Stimulated activated naive CD8-positive, alpha-beta T cell treated with anti-CD3 and anti-CD28 coated beads, Interleukin-15, amount 100 ng/mL, for 72 hours (primary cell): ENCODE measurements at regions not wholly inside any gene's neighbourhood (a gene's known extent, or its start where the extent isn't known, plus 50 kb on each side); places are given as distances from the start of the nearest gene placed in this dataset.
"Not testable (repeated sequence)": the region's sequence is repeated elsewhere in the genome, so short reads cannot be mapped to it uniquely, and the experiment has no call there.

ENCODE experiments used
- ATAC-seq: fragments of 150-1000 bp; cut with Tn5 transposase; 2 replicates; pipeline ENCODE4 v1.10.0; 2021; ENCODE audit warnings: mild to moderate bottlenecking, moderate library complexity
- DNase-seq, 2 donors: peaks; one replicate each; pipeline ENCODE4 v3.0.0; 2021 to 2022
- H3K27ac Mint-ChIP-seq, 2 donors: one replicate each; pipeline ENCODE4 v1.8.0; 2022; ENCODE audit warnings: mild to moderate bottlenecking in 2 of 2, mixed read lengths in 2 of 2, moderate library complexity in 2 of 2
- H3K27me3 Mint-ChIP-seq: one replicate; pipeline ENCODE4 v1.8.0; 2022; ENCODE audit warnings: mixed read lengths
- H3K4me1 Mint-ChIP-seq: one replicate; pipeline ENCODE4 v1.8.0; 2022; ENCODE audit warnings: mild to moderate bottlenecking, mixed read lengths
- H3K4me3 Mint-ChIP-seq, 2 donors: one replicate each; pipeline ENCODE4 v1.8.0; 2022; ENCODE audit warnings: mild to moderate bottlenecking in 2 of 2, mixed read lengths in 2 of 2, moderate library complexity in 1 of 2
- H3K9me3 Mint-ChIP-seq, 2 donors: one replicate each; pipeline ENCODE4 v1.8.0; 2022; ENCODE audit warnings: mixed read lengths in 2 of 2

DNA sequence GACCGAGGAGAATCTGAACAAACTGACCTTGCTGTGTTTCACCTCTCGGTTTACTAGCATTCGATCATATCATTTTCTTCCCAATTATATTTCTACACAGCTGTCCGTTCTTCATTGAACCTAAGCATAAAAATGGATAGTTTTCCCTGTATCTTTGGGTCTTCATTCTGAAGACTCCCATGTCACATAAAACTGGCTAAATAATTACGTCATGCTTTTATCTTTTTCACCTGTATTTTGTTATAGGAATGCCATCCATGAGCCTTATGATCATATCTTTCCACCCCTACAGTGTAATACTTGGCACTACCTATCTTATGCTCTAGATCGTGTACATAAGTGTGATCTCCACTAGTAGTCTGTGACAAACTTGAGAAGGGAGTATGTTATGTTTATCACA is 456.1 kb downstream of the FGF13 start:
- H3K27ac Mint-ChIP-seq, result no peak overlapping the region
- H3K4me1 Mint-ChIP-seq, result no peaks in the 10 kb centered on the region
- no peaks in the 10 kb centered on the region for H3K27me3 Mint-ChIP-seq
- DNase-seq, result no peak
- ATAC-seq, result no peak
- no peak overlapping the region for H3K4me3 Mint-ChIP-seq
- H3K9me3 Mint-ChIP-seq, result no peaks in the 10 kb centered on the region

- not testable (repeated sequence) for H3K9me3 Mint-ChIP-seq, H3K4me3 Mint-ChIP-seq, H3K4me1 Mint-ChIP-seq, H3K27me3 Mint-ChIP-seq, DNase-seq, H3K27ac Mint-ChIP-seq, ATAC-seq
Measured at GRCh38 chrX:138264095-138264494, 447.4 kb downstream of the FGF13 start.

GRCh38 chrX:138270931-138271330 is 440.6 kb downstream of the FGF13 start:
- DNase-seq (no peak), ATAC-seq (no peak)
- no peaks in the 10 kb centered on the region for H3K27me3 Mint-ChIP-seq
- H3K4me3 Mint-ChIP-seq, result no peak overlapping the region
- no peaks in the 10 kb centered on the region for H3K4me1 Mint-ChIP-seq
- no peaks in the 10 kb centered on the region for H3K9me3 Mint-ChIP-seq
- no peak overlapping the region for H3K27ac Mint-ChIP-seq

DNA sequence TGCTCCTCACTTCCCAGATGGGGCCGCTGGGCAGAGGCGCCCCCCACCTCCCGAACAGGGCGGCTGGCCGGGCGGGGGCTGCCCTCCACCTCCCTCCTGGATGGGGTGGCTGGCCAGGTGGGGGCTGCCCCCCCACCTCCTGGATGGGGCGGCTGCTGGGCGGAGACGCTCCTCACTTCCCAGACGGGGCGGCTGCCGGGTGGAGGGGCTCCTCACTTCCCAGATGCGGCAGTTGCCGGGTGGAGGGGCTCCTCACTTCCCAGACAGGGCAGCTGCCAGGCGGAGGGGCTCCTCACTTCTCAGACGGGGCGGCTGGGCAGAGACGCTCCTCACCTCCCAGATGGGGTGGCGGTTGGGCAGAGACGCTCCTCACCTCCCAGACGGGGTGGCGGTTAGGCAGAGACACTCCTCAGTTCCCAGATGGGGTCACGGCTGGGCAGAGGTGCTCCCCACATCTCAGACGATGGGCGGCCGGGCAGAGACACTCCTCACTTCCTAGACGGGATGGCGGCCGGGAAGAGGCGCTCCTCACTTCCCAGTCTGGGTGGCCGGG is 428.8 kb downstream of the FGF13 start:
- not testable (repeated sequence) for ATAC-seq, H3K27me3 Mint-ChIP-seq, H3K4me3 Mint-ChIP-seq

GRCh38 chrX:138287205-138287877 is 424.2 kb downstream of the FGF13 start:
- no peak for DNase-seq
- no peak for ATAC-seq
- Mint-ChIP-seq H3K4me1 (no peaks in the 10 kb centered on the region), H3K4me3 (no peak overlapping the region), H3K27ac (no peak overlapping the region), H3K9me3 (no peaks in the 10 kb centered on the region), H3K27me3 (no peaks in the 10 kb centered on the region)

More for the DNA sequence above, 428.8 kb downstream of the FGF13 start:
- not testable (repeated sequence) for H3K4me1 Mint-ChIP-seq, H3K27ac Mint-ChIP-seq, DNase-seq, H3K9me3 Mint-ChIP-seq

DNA sequence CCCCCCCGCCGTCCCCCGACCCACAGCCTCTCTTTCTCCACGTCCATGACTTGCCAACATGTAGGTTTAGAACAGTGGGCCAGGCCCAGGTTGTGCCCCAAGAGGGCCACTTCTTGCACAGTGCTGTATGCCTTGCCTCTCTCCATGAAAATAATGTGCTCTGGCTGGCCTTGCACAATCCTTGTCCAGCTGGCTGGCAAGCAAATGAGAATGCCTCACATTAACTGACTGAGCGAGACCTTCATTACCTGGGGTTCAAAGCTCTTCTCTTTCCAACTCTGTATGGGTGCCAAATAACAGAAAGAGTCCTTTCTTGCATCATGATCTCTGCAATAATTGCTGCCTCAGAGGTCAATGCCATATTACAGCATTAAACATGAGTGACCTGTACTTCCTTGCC is 416.6 kb downstream of the FGF13 start:
- no peaks in the 10 kb centered on the region for H3K9me3 Mint-ChIP-seq
- H3K4me1 Mint-ChIP-seq, result no peaks in the 10 kb centered on the region
- no peak for ATAC-seq
- DNase-seq, result no peak
- no peak overlapping the region for H3K27ac Mint-ChIP-seq
- H3K27me3 Mint-ChIP-seq, result no peaks in the 10 kb centered on the region
- no peak overlapping the region for H3K4me3 Mint-ChIP-seq

GRCh38 chrX:138298268-138298667 is 413.2 kb downstream of the FGF13 start:
- ATAC-seq, result no peak
- no peak overlapping the region for H3K27ac Mint-ChIP-seq
- no peak overlapping the region for H3K4me3 Mint-ChIP-seq
- no peaks in the 10 kb centered on the region for H3K4me1 Mint-ChIP-seq
- no peaks in the 10 kb centered on the region for H3K9me3 Mint-ChIP-seq
- no peak for DNase-seq
- H3K27me3 Mint-ChIP-seq, result no peaks in the 10 kb centered on the region

DNA sequence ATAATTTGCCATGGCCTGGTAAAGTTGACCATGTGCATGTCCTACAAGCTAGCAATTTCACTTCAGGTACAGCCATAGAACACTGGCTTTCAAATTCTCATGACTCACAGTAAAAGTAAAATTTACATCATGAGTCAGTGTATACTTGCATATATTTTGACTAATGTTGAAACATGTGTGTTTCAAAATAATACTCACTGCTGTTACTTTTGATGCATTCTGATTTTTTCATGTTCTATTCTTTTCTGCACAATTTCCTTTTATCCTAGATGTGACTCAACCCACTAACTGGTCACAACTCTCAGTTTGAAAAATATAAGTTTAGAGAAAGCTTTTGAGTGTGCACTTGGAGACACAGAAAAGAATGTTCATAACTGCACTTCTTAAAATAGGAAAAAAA is 365.7 kb downstream of the FGF13 start:
- no peaks in the 10 kb centered on the region for H3K27me3 Mint-ChIP-seq
- H3K27ac Mint-ChIP-seq, result no peak overlapping the region
- no peak overlapping the region for H3K4me3 Mint-ChIP-seq
- ATAC-seq (no peak), DNase-seq (no peak)
- H3K4me1 Mint-ChIP-seq, result no peaks in the 10 kb centered on the region
- no peaks in the 10 kb centered on the region for H3K9me3 Mint-ChIP-seq

GRCh38 chrX:138349351-138349750 is 362.2 kb downstream of the FGF13 start:
- DNase-seq (no peak), ATAC-seq (no peak)
- H3K4me1 Mint-ChIP-seq, result no peaks in the 10 kb centered on the region
- H3K27ac Mint-ChIP-seq, result no peak overlapping the region
- H3K27me3 Mint-ChIP-seq, result no peaks in the 10 kb centered on the region
- H3K9me3 Mint-ChIP-seq, result no peaks in the 10 kb centered on the region
- no peak overlapping the region for H3K4me3 Mint-ChIP-seq

DNA sequence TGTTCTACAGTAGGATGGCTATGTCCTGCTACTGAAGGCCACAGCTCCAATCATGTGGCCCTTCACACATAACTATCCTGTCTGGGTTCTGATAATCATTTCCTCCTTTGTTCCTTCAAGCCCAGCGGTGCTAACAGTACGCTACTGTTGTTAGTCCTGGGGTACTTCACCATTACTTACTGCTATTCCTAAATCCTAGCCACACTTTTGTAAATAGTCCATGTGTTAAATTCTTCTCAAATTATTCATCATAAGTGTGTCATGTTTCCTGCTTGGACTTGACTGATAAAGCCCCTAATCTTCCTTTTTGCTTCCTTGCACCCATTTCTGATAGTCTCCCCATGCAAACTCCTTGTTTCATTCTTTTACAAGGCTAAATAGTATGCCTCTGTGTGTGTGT is 332.6 kb downstream of the FGF13 start:
- Mint-ChIP-seq H3K9me3 (peaks cover 7 to 9% of the 10 kb centered on the region in 2 donors), H3K4me1 (no peaks in the 10 kb centered on the region), H3K27me3 (no peaks in the 10 kb centered on the region), H3K27ac (peak overlapping the region in 1 of 2 donors; percentile 74), H3K4me3 (no peak overlapping the region)
- DNase-seq (no peak), ATAC-seq (no peak)

DNA sequence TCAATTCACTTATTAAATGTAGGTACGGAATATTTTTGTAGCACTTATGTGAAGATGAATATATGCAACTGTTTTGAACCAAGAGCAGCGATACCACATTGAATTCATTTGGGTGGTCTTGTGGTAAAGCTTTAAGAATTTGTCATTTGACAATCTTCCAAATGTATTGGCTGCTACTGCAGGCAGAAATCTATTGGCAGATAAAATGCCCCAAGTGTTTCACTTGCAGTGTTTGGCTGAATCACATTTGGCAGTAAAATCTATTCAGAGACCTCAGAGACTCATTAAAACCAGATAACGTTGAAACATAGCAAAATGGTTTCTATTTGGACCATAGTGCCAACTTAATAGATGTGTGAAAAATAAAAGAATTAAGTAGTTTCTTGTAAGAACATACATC is 303.4 kb downstream of the FGF13 start:
- no peaks in the 10 kb centered on the region for H3K4me1 Mint-ChIP-seq
- ATAC-seq, result no peak
- no peak overlapping the region for H3K27ac Mint-ChIP-seq
- no peak for DNase-seq
- no peaks in the 10 kb centered on the region for H3K27me3 Mint-ChIP-seq
- no peak overlapping the region for H3K4me3 Mint-ChIP-seq
- peaks cover 0 to 12% of the 10 kb centered on the region in 2 donors for H3K9me3 Mint-ChIP-seq

DNA sequence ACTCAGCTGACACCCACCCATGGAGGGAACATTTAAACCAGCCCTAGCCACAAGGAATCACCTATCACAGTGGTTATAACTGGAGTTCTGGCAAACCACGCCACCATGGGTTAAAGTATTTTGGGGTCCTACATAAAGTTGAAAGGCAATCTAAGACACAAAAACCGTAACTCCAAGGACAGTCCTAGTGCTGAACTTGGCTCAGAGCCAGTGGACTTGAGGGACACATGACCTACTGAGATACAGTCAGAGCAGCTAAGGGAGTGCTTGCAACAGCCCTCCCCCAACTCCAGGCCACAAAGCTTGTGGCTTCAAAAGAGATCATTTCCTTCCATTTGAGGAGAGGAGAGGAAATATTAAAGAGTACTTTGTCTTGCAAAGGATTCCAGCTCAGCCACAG is 300.5 kb downstream of the FGF13 start:
- ATAC-seq, result no peak
- Mint-ChIP-seq H3K9me3 (peaks cover 0 to 12% of the 10 kb centered on the region in 2 donors), H3K27ac (peak overlapping the region in 1 of 2 donors; percentile 76), H3K4me1 (no peaks in the 10 kb centered on the region), H3K4me3 (no peak overlapping the region), H3K27me3 (no peaks in the 10 kb centered on the region)
- no peak for DNase-seq
